Right cardiac atrium (tissue), 5 donors: ENCODE measurements at regions not wholly inside any gene's neighbourhood (a gene's known extent, or its start where the extent isn't known, plus 50 kb on each side); places are given as distances from the start of the nearest gene placed in this dataset.

ENCODE experiments used
- ATAC-seq, 2 donors: fragments of 200-7000 bp; cut with Tn5 transposase; one replicate each; pipeline versions ENCODE4 v1.8.0 to v1.9.1; 2020; ENCODE audit warnings: moderate library complexity in 2 of 2, mild to moderate bottlenecking in 1 of 2
- DNase-seq, 3 donors: peaks; one replicate each; pipeline ENCODE4 v3.0.0-alpha.2; 2020
- H3K27ac ChIP-seq: one replicate; pipeline ENCODE4 v1.5.1; 2013; ENCODE audit warnings: mild to moderate bottlenecking, low read length, control low read depth, moderate library complexity
- H3K27me3 ChIP-seq: one replicate; pipeline ENCODE4 v1.6.1; 2013; ENCODE audit not compliant: control insufficient read depth, insufficient read depth
- H3K4me1 ChIP-seq: one replicate; pipeline ENCODE4 v1.6.1; 2013; ENCODE audit warnings: low read length; ENCODE audit not compliant: control insufficient read depth, insufficient read depth
- H3K4me3 ChIP-seq: one replicate; pipeline ENCODE4 v1.5.1; 2013; ENCODE audit warnings: low read length, control low read depth
- H3K9me3 ChIP-seq: one replicate; pipeline ENCODE4 v1.6.1; 2013; ENCODE audit warnings: low read length; ENCODE audit not compliant: control insufficient read depth
- WGBS: extraction: QIAGEN DNeasy Blood & Tissue Kit; methylation state at CpG from one replicate; pipeline ENCODE4 v1.1.7; 2013; 5-methylcytosine and 5-hydroxymethylcytosine counted together
- intact Hi-C, 4 donors: fragments of 100-400 bp; cut with DNase I; formaldehyde crosslinking; loops; one replicate each; pipeline versions ENCODE4 v1.11.0 to v1.14.0; 2022 to 2023
- donor health status: healthy with polysubstance abuse.
- donor health status: DM: no; HTN: yes; CAD: no.
- donor health status: DM: no; HTN: no; CAD: no.
- donor health status: DM: no; HTN: yes; CAD: no; lungs with severe emphysema.
- donor health status: DM: yes; HTN: yes; CAD: no.

DNA sequence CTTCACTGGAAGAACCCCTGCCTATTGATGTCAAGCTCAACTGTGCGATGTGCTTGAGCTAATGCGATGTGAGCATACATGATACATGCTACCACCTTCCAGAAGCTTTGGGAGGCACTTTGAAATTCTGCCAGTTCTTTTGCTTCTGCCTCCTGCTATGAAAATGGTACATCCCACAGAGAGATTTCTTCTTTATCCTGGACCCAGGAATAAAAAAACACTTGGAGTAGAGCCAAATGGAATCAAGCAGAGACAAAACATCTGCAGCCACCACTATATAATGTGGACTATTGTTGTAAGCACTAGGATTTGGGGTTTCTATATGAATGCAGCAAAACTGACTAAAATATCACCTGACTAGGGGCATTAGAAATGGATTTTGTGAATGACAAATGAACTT is 119.9 kb upstream of the GAP43 start:
- DNase-seq = no peak
- Histone ChIP-seq H3K4me3 (no peak overlapping the region), H3K4me1 (no peaks in the 10 kb centered on the region), H3K27me3 (no peaks in the 10 kb centered on the region), H3K9me3 (no peaks in the 10 kb centered on the region), H3K27ac (no peak overlapping the region)
- intact Hi-C loops = no loop called here
- WGBS = 72% methylated on average over 2 of the region's 2 CpGs
- ATAC-seq = no peak

DNA sequence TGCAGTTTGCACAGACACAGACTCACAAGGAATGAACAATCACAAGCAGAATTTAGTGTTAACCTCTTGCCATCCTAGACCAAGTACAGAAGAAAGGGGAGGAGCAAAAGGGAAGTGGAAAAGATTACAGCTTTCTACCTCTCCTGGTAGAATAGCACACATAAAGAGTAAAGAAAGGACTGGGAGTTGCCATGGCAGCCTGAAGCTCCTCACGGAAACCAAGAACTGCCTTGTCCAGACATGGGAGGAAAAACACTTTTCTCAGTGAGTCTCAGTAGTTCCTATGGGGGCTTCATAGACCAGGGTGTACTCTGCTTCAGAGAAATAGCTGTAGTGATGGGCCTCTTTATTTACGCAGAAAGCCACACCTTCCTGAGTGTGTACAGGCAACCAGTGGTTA is 114.7 kb upstream of the GAP43 start:
- Histone ChIP-seq H3K4me1 (no peaks in the 10 kb centered on the region), H3K27ac (no peak overlapping the region), H3K27me3 (no peaks in the 10 kb centered on the region), H3K9me3 (no peaks in the 10 kb centered on the region), H3K4me3 (no peak overlapping the region)
- WGBS = 93% methylated on average over 2 of the region's 2 CpGs
- intact Hi-C loops = no loop called here
- no peak for DNase-seq
- ATAC-seq = no peak

DNA sequence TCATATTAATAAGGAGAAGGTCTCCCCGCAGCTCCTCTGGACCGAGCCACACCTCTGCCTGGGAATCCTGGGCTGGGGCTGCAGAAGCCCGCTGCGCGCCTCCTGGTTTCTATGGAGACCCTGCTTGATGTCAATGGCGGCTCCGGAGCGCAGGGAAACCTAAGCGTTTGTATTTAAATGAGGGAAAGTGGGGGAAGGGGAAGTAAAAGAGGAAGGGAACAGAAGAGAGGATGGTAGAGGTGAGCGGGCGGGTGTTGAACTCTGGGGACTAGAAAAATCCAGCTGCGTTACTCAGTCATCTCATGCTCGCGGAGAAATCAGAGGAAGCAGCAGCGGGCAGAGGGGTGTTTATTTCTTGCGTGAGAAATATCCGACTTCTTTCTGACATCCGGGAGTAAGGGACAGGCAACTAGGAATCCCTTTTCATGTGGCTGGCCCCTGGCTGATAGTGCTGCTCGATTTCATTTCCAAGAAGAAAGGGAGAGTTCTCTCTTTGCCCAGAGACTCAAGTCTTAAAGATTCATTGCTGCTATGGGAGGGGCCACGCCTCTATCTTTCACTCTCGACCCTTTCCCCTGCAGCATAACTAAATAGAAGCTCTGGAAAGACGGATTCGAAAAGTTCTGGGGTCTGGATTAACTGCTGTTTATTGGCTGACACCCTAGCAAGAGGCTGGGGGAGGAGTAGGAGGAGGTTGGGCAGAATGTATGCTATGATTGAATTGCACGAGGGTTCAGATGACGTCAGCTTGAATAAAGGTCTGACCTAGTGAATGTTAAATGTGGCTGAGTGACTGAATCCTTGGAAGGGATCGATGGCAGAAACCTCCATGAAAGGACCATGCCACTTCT is 110.5 kb upstream of the GAP43 start:
- DNase-seq = peak; percentile 27 to 58 (median 57)
- peak overlapping the region; percentile 48 for H3K27ac ChIP-seq
- WGBS = under 1% methylated on average over 26 of the region's 26 CpGs

DNA sequence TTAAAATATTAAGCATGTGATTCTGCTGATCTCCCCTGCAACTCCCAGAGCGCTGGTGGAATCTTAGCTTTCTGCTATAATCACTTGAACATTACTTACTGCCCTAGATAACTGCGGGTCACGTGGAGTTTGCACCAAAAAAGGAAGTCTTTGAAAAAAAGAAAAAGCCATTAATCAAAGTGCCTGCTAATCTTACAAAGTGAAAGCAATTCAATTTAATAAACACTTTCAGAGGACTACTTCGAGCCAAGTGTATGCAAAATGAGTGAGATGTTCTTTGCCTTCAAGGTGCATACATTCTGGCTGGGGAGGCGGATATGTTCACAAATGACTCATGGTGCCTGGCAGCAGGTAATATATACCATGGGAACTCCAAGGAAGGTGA is 109.9 kb upstream of the GAP43 start:
- H3K27ac ChIP-seq = no peak overlapping the region
- H3K27me3 ChIP-seq = no peaks in the 10 kb centered on the region
- H3K4me3 ChIP-seq = peak overlapping the region; percentile 65
- H3K4me1 ChIP-seq = no peaks in the 10 kb centered on the region
- DNase-seq = peak in 1 of 3 donors; percentile 40
- ATAC-seq = peak; percentile 45 to 52
- H3K9me3 ChIP-seq = no peaks in the 10 kb centered on the region
- 25% methylated on average over 5 of the region's 5 CpGs for WGBS
- intact Hi-C loops = no loop called here

More for the DNA sequence above, 110.5 kb upstream of the GAP43 start:
- peak overlapping the region; percentile 65 for H3K4me3 ChIP-seq
- intact Hi-C loops = no loop called here
- no peaks in the 10 kb centered on the region for H3K4me1 ChIP-seq
- peak; percentile 63 to 80 for ATAC-seq
- H3K9me3 ChIP-seq = no peaks in the 10 kb centered on the region
- no peaks in the 10 kb centered on the region for H3K27me3 ChIP-seq

DNA sequence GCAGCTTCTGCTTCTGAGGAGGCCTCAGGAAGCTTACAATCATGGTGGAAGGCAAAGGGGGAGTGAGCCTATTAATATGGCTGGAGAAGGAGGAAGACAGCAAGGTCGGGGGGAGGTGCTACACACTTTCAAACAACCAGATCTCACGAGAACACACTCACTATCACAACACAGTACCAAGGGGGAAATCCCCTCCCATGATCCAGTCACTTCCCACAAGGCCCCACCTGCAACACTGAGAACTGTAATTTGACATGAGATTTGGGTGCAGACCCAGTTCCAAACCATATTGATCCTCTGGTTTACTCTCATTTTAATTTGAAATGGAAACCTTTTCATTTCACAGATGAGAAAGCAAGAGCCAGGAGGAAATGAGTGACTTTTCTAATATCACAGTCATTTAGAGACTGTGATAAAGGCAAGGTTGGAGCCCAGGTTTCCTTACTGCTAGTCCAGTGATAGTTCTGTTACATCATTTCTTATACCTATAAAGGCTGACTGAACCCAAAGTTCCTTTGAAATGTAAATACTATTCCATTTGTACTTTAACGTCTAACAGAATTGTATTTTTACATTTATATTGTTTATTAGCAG is 105.8 kb upstream of the GAP43 start:
- DNase-seq (no peak), ATAC-seq (no peak)
- Histone ChIP-seq H3K27me3 (no peaks in the 10 kb centered on the region), H3K4me3 (no peak overlapping the region), H3K9me3 (no peaks in the 10 kb centered on the region), H3K27ac (no peak overlapping the region), H3K4me1 (no peaks in the 10 kb centered on the region)
- 55% methylated on average over 3 of the region's 3 CpGs for WGBS
- intact Hi-C loops = no loop called here

DNA sequence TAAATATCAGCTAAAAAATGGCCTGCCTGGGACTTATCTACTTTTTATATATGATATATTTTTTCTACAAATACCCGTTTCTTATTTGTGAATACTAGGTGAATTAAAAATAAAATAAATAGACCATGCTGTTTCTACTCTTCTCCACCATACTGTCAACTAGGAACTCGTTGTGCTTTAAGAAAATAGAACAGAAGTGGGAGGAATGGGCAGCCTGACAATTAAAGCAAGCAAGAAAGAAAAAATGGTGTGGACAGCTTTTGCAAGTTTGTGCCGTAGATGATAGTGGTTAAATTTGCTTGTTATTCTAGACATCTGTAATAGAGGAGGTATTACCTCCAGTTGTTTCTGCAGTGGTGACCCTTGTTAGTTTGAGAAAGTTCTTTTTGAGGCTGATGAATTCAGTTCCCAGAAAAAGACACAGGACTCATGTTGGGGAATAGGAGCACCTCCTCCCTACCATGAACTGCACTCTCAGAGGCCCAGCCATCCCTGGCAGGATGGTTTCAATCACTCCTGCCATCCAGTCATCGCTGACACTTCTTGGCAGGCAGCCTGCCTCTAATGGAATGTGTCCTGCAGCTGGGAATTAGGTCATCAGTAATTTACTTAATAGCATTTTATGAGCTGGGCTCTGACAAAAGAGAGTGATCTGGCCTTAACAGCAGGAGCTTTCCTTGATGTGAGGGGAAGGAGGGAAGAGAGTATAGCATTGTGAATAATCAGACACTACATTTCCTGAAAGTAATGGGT is 105.0 kb upstream of the GAP43 start:
- intact Hi-C loops = no loop called here
- H3K4me3 ChIP-seq = no peak overlapping the region
- H3K27me3 ChIP-seq = no peaks in the 10 kb centered on the region
- no peaks in the 10 kb centered on the region for H3K4me1 ChIP-seq
- DNase-seq (peak; percentile 84 to 90 (median 89)), ATAC-seq (peak; percentile 95 to 96)
- H3K27ac ChIP-seq = peak overlapping the region; percentile 1
- 37% methylated on average over 4 of the region's 4 CpGs for WGBS
- no peaks in the 10 kb centered on the region for H3K9me3 ChIP-seq

DNA sequence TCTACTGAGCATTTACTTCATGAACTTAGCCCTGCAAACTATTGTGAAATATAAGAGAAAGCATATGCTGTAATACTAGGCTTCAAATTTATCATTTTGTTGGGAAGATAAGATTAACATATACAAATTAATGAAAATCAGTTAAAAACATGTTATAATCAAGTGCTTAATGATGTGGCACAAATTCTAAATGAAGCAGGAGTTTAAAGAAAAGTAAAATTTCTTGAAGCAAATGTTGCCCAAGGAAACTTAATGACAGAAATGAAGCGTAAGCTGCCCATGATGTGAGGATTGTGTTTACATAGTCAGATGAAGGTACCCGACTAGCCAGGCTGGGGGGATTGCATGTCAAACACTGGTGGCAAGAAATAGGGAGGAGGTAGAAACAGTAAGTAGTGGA is 103.1 kb upstream of the GAP43 start:
- ATAC-seq = no peak
- 90% methylated on average over 2 of the region's 2 CpGs for WGBS

DNA sequence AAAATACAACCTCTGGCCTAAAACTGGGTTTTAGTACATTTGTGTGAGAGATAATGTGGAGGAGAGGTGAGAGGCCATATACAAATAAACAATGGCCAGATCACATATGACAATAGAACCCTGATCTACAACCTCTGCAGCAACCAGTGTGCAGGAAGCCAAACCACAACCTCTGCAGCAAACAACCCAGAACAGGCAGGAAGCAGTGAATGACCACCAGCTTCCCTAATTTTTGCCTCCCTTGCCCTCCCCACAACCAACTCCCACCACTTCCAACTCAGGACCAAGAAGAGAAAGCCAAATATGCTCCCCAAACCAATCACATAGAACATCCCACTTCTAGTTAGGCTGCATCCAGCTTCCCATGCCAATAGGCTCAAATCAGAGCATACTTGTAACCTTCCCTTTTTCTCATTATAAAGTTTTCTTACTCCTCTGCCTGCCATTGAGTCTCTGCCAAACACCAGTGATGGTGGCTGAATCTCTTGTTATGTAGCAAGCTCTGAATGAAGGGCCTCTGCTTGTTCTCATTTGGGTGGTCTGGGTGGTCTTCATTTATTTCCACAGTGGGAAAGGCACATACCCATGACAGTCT is 102.6 kb upstream of the GAP43 start:
- no peak overlapping the region for H3K27ac ChIP-seq
- no peaks in the 10 kb centered on the region for H3K9me3 ChIP-seq
- intact Hi-C loops = no loop called here
- H3K4me3 ChIP-seq = no peak overlapping the region
- ATAC-seq = no peak
- no peaks in the 10 kb centered on the region for H3K27me3 ChIP-seq
- DNase-seq = no peak
- H3K4me1 ChIP-seq = no peaks in the 10 kb centered on the region

More for the DNA sequence above, 103.1 kb upstream of the GAP43 start:
- intact Hi-C loops = no loop called here
- no peaks in the 10 kb centered on the region for H3K9me3 ChIP-seq
- no peaks in the 10 kb centered on the region for H3K4me1 ChIP-seq
- no peak for DNase-seq
- no peak overlapping the region for H3K27ac ChIP-seq
- no peaks in the 10 kb centered on the region for H3K27me3 ChIP-seq
- H3K4me3 ChIP-seq = no peak overlapping the region

DNA sequence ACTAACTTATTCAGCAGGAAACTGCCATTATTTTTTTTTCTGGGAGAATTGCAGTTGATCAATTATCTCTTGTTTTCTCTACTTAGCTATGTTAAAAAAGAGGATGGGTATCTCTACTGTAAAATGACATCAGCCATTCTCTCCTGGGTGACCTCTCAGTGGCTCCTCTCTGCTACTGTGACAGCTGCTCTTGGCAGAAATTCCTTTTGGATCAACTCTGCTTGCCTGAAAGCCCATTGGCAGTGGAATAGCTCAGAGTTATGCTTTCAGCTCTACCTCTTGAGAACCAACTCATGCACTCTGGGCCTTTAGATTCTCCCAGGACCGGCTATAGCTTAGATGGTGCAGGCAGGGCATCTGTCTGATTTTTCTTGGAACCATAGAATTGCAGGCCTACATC is 99.9 kb upstream of the GAP43 start:
- H3K4me3 ChIP-seq = no peak overlapping the region
- ATAC-seq (peak; percentile 83 to 85), DNase-seq (no peak)
- 48% methylated on average over 1 of the region's 1 CpG for WGBS
- no peaks in the 10 kb centered on the region for H3K27me3 ChIP-seq
- H3K27ac ChIP-seq = peak overlapping the region; percentile 64
- intact Hi-C loops = no loop called here
- no peaks in the 10 kb centered on the region for H3K4me1 ChIP-seq
- no peaks in the 10 kb centered on the region for H3K9me3 ChIP-seq

DNA sequence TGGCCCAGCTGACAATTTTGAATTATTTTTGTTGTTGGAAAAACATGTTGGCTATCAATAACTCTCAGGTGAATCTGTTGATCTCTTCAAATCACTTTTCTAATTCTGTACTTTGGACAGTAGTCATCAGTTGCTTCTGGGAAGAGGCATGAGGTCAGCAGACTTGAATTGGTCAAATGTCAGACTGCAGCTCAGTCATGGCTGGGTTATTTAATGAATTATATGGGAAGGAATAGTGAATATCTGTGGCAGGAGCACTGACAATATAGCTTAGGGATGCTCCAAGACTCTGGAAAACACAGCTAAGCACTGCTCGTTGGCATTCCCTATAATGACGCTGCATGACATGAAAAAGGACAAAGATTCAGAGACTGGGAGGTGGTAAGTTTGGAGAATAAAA is 98.8 kb upstream of the GAP43 start:
- Histone ChIP-seq H3K27me3 (no peaks in the 10 kb centered on the region), H3K9me3 (no peaks in the 10 kb centered on the region), H3K27ac (no peak overlapping the region), H3K4me3 (no peak overlapping the region), H3K4me1 (no peaks in the 10 kb centered on the region)
- no peak for DNase-seq
- intact Hi-C loops = no loop called here
- 69% methylated on average over 2 of the region's 2 CpGs for WGBS
- no peak for ATAC-seq

DNA sequence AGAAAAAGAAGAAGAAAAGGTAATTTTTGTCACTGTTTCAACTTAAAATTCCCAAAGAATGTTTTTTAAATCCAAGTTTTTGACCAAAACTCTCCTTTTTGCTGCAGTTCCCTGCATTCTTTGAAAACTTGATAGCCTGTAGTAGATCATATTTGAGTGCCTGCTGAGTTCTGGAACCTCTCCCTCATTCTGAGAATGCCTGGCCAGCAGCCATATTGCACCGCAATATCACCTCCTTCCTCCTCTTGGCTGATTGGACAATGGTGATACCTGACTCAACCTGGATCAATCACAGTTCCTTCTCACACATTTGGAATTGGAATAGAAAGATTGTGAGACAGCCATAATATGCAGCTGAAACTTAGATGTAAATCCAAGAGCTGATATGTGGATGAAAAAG is 97.6 kb upstream of the GAP43 start:
- no peak overlapping the region for H3K27ac ChIP-seq
- 16% methylated on average over 1 of the region's 1 CpG for WGBS
- H3K9me3 ChIP-seq = no peaks in the 10 kb centered on the region
- no peak overlapping the region for H3K4me3 ChIP-seq
- ATAC-seq (no peak), DNase-seq (no peak)
- no peaks in the 10 kb centered on the region for H3K4me1 ChIP-seq
- H3K27me3 ChIP-seq = no peaks in the 10 kb centered on the region
- intact Hi-C loops = no loop called here
